Mammary epithelial cell (primary cell): ENCODE measurements at regions not wholly inside any gene's neighbourhood (a gene's known extent, or its start where the extent isn't known, plus 50 kb on each side); places are given as distances from the start of the nearest gene placed in this dataset.

Experiments
- CTCF ChIP-seq, 2 donors: IDR thresholded peaks in 1 of 2; conservative IDR thresholded peaks in 1 of 2; 2 replicates each; pipeline ENCODE4 v1.5.1; 2011 to 2012; ENCODE audit warnings: inconsistent platforms in 2 of 2, low read length in 2 of 2, mild to moderate bottlenecking in 2 of 2, control low read depth in 1 of 2, low read depth in 1 of 2; ENCODE audit not compliant: insufficient read depth in 1 of 2; ENCODE audit errors: extremely low read depth in 1 of 2
- EZH2 ChIP-seq: IDR thresholded peaks from 2 replicates; pipeline ENCODE4 v1.6.1; 2012; ENCODE audit warnings: low read length, inconsistent platforms, borderline replicate concordance

GRCh38 chr7:91767820-91768219 is 112.7 kb downstream of the MTERF1 start:
- TF ChIP-seq CTCF (conservative IDR thresholded peaks at IDR 0.05 in 1 of 2, IDR thresholded peaks at IDR 0.05 in 1 of 2; ENCODE audit: extremely low read depth in 1 of 2, insufficient read depth in 1 of 2, low read depth in 1 of 2, low read length in 2 of 2) (no peak), EZH2 (no peak)
